ENCODE measurements at regions not wholly inside any gene's neighbourhood (a gene's known extent, or its start where the extent isn't known, plus 50 kb on each side); places are given as distances from the start of the nearest gene placed in this dataset.

GRCh38 chr9:105150991-105151685 lies 93.3 kb upstream of the SLC44A1 start:
- no peak for TF ChIP-seq CTCF (IDR thresholded peaks at IDR 0.05)
- no peak overlapping the region for H3K4me3 Mint-ChIP-seq
- CTCF ChIA-PET = interaction anchor here (2.2 kb wide), 1 partner anchor 288 kb away, joined by 5 read pairs; no protein-coding TSS in a partner anchor
- no peaks in the 10 kb centered on the region for H3K27me3 ChIP-seq (ENCODE audit: control insufficient read depth in 1 of 2, insufficient read depth in 2 of 2, low read length in 2 of 2)
- no peak for DNase-seq
- H3K27ac ChIP-seq (ENCODE audit: low read depth in 1 of 2, low read length in 2 of 2) = no peak overlapping the region
- POLR2A ChIA-PET = no interaction called here
- H3K4me3 ChIP-seq (ENCODE audit: low read length) = no peak overlapping the region
- intact Hi-C loops (cut with DNase I, micrococcal nuclease) = loop anchor here in 1 of 2 experiments (10.0 kb wide), 2 partner anchors 56 to 186 kb away; no protein-coding TSS in a partner anchor
- H3K4me1 ChIP-seq (ENCODE audit: insufficient read depth, low read length) = peaks cover 8% of the 10 kb centered on the region
- no peaks in the 10 kb centered on the region for H3K36me3 ChIP-seq (ENCODE audit: insufficient read depth, low read length)
- H3K27ac Mint-ChIP-seq = no peak overlapping the region
- H3K36me3 Mint-ChIP-seq (ENCODE audit: low read depth) = no peaks in the 10 kb centered on the region
- no peak for ATAC-seq (ENCODE audit: poor library complexity)
- no peaks in the 10 kb centered on the region for H3K9me3 ChIP-seq (ENCODE audit: control insufficient read depth in 1 of 2, insufficient read depth in 1 of 2, low read length in 2 of 2)
- no peaks in the 10 kb centered on the region for H3K9me3 Mint-ChIP-seq
- H3K27me3 Mint-ChIP-seq = no peaks in the 10 kb centered on the region
- H3K4me1 Mint-ChIP-seq (ENCODE audit: low read depth) = peaks cover 40% of the 10 kb centered on the region

GRCh38 chr9:105151686-105151995 lies 92.8 kb upstream of the SLC44A1 start:
- ATAC-seq (ENCODE audit: poor library complexity) (no peak), DNase-seq (no peak)
- CTCF ChIA-PET = interaction anchor here (2.2 kb wide), 1 partner anchor 288 kb away, joined by 5 read pairs; no protein-coding TSS in a partner anchor

GRCh38 chr9:105154723-105155191 lies 89.7 kb upstream of the SLC44A1 start:
- Mint-ChIP-seq H3K36me3 (ENCODE audit: low read depth) (no peaks in the 10 kb centered on the region), H3K27me3 (no peaks in the 10 kb centered on the region), H3K9me3 (no peaks in the 10 kb centered on the region), H3K27ac (no peak overlapping the region), H3K4me1 (ENCODE audit: low read depth) (peaks cover 43% of the 10 kb centered on the region), H3K4me3 (no peak overlapping the region)
- ChIA-PET CTCF (no interaction called here), POLR2A (interaction anchor here (0.8 kb wide), 1 partner anchor 25 kb away, joined by 3 read pairs; no protein-coding TSS in a partner anchor)
- intact Hi-C loops (cut with DNase I, micrococcal nuclease) = loop anchor here in 1 of 2 experiments (10.0 kb wide), 2 partner anchors 60 to 190 kb away; no protein-coding TSS in a partner anchor
- Histone ChIP-seq H3K27me3 (ENCODE audit: control insufficient read depth in 1 of 2, insufficient read depth in 2 of 2, low read length in 2 of 2) (no peaks in the 10 kb centered on the region), H3K27ac (ENCODE audit: low read depth in 1 of 2, low read length in 2 of 2) (no peak overlapping the region), H3K4me3 (ENCODE audit: low read length) (no peak overlapping the region), H3K36me3 (ENCODE audit: insufficient read depth, low read length) (no peaks in the 10 kb centered on the region), H3K9me3 (ENCODE audit: control insufficient read depth in 1 of 2, insufficient read depth in 1 of 2, low read length in 2 of 2) (no peaks in the 10 kb centered on the region), H3K4me1 (ENCODE audit: insufficient read depth, low read length) (peaks cover 12% of the 10 kb centered on the region)
- ATAC-seq (ENCODE audit: poor library complexity) = no peak
- TF ChIP-seq CTCF (IDR thresholded peaks at IDR 0.05) = no peak
- DNase-seq = peak in 2 of 14 experiments; percentile 22 to 31

More at GRCh38 chr9:105151686-105151995, 92.8 kb upstream of the SLC44A1 start:
- H3K27me3 Mint-ChIP-seq = no peaks in the 10 kb centered on the region
- H3K36me3 ChIP-seq (ENCODE audit: insufficient read depth, low read length) = no peaks in the 10 kb centered on the region
- POLR2A ChIA-PET = no interaction called here
- H3K4me3 Mint-ChIP-seq = no peak overlapping the region
- no peak overlapping the region for H3K27ac ChIP-seq (ENCODE audit: low read depth in 1 of 2, low read length in 2 of 2)
- no peak for TF ChIP-seq CTCF (IDR thresholded peaks at IDR 0.05)
- no peaks in the 10 kb centered on the region for H3K9me3 Mint-ChIP-seq
- H3K36me3 Mint-ChIP-seq (ENCODE audit: low read depth) = no peaks in the 10 kb centered on the region
- peaks cover 40% of the 10 kb centered on the region for H3K4me1 Mint-ChIP-seq (ENCODE audit: low read depth)
- H3K27me3 ChIP-seq (ENCODE audit: control insufficient read depth in 1 of 2, insufficient read depth in 2 of 2, low read length in 2 of 2) = no peaks in the 10 kb centered on the region
- intact Hi-C loops (cut with DNase I, micrococcal nuclease) = loop anchor here in 1 of 2 experiments (10.0 kb wide), 2 partner anchors 57 to 187 kb away; no protein-coding TSS in a partner anchor
- H3K4me3 ChIP-seq (ENCODE audit: low read length) = no peak overlapping the region
- no peaks in the 10 kb centered on the region for H3K9me3 ChIP-seq (ENCODE audit: control insufficient read depth in 1 of 2, insufficient read depth in 1 of 2, low read length in 2 of 2)
- H3K4me1 ChIP-seq (ENCODE audit: insufficient read depth, low read length) = peaks cover 8% of the 10 kb centered on the region
- no peak overlapping the region for H3K27ac Mint-ChIP-seq
